ENCODE measurements at regions not wholly inside any gene's neighbourhood (a gene's known extent, or its start where the extent isn't known, plus 50 kb on each side); places are given as distances from the start of the nearest gene placed in this dataset.

- no peak overlapping the region for H3K4me3 ChIP-seq (ENCODE audit: low read length in 2 of 2)
- no peak overlapping the region for H3K9ac ChIP-seq (ENCODE audit: low read length in 2 of 2)
- peaks cover 0 to 3% of the 10 kb centered on the region in 2 donors for H3K9me3 ChIP-seq (ENCODE audit: control insufficient read depth in 2 of 2, low read length in 2 of 2)
- no peaks in the 10 kb centered on the region for H3K36me3 ChIP-seq (ENCODE audit: control insufficient read depth in 2 of 2, insufficient read depth in 2 of 2, low read length in 2 of 2)
- no peaks in the 10 kb centered on the region for H3K4me1 ChIP-seq (ENCODE audit: control insufficient read depth, insufficient read depth, low read length)
- H3K27ac ChIP-seq (ENCODE audit: low read length): no peak overlapping the region
- H3K27me3 ChIP-seq (ENCODE audit: control insufficient read depth in 1 of 2, insufficient read depth in 2 of 2, low read length in 2 of 2): no peaks in the 10 kb centered on the region
Measured at GRCh38 chr16:82414476-82414875, 212.3 kb upstream of the CDH13 start.

GRCh38 chr16:82412770-82413169, 214.0 kb upstream of the CDH13 start:
- H3K27me3 ChIP-seq (ENCODE audit: control insufficient read depth in 1 of 2, insufficient read depth in 2 of 2, low read length in 2 of 2): no peaks in the 10 kb centered on the region
- no peak overlapping the region for H3K9ac ChIP-seq (ENCODE audit: low read length in 2 of 2)
- peaks cover 0 to 3% of the 10 kb centered on the region in 2 donors for H3K9me3 ChIP-seq (ENCODE audit: control insufficient read depth in 2 of 2, low read length in 2 of 2)
- no peak overlapping the region for H3K4me3 ChIP-seq (ENCODE audit: low read length in 2 of 2)
- no peaks in the 10 kb centered on the region for H3K36me3 ChIP-seq (ENCODE audit: control insufficient read depth in 2 of 2, insufficient read depth in 2 of 2, low read length in 2 of 2)
- no peak overlapping the region for H3K27ac ChIP-seq (ENCODE audit: low read length)
- H3K4me1 ChIP-seq (ENCODE audit: control insufficient read depth, insufficient read depth, low read length): no peaks in the 10 kb centered on the region

GRCh38 chr16:82405736-82406135, 221.0 kb upstream of the CDH13 start:
- H3K27me3 ChIP-seq (ENCODE audit: control insufficient read depth in 1 of 2, insufficient read depth in 2 of 2, low read length in 2 of 2): no peaks in the 10 kb centered on the region
- H3K27ac ChIP-seq (ENCODE audit: low read length): no peak overlapping the region
- no peak overlapping the region for H3K4me3 ChIP-seq (ENCODE audit: low read length in 2 of 2)
- H3K9me3 ChIP-seq (ENCODE audit: control insufficient read depth in 2 of 2, low read length in 2 of 2): no peaks in the 10 kb centered on the region
- no peaks in the 10 kb centered on the region for H3K36me3 ChIP-seq (ENCODE audit: control insufficient read depth in 2 of 2, insufficient read depth in 2 of 2, low read length in 2 of 2)
- H3K9ac ChIP-seq (ENCODE audit: low read length in 2 of 2): no peak overlapping the region
- no peaks in the 10 kb centered on the region for H3K4me1 ChIP-seq (ENCODE audit: control insufficient read depth, insufficient read depth, low read length)

- H3K4me1 ChIP-seq (ENCODE audit: control insufficient read depth, insufficient read depth, low read length): no peaks in the 10 kb centered on the region
- H3K9me3 ChIP-seq (ENCODE audit: control insufficient read depth in 2 of 2, low read length in 2 of 2): no peaks in the 10 kb centered on the region
- no peaks in the 10 kb centered on the region for H3K36me3 ChIP-seq (ENCODE audit: control insufficient read depth in 2 of 2, insufficient read depth in 2 of 2, low read length in 2 of 2)
- H3K4me3 ChIP-seq (ENCODE audit: low read length in 2 of 2): no peak overlapping the region
- no peaks in the 10 kb centered on the region for H3K27me3 ChIP-seq (ENCODE audit: control insufficient read depth in 1 of 2, insufficient read depth in 2 of 2, low read length in 2 of 2)
- no peak overlapping the region for H3K9ac ChIP-seq (ENCODE audit: low read length in 2 of 2)
- no peak overlapping the region for H3K27ac ChIP-seq (ENCODE audit: low read length)
Measured at GRCh38 chr16:82404586-82405315, 222.0 kb upstream of the CDH13 start.

GRCh38 chr16:82402665-82403218, 224.0 kb upstream of the CDH13 start:
- Histone ChIP-seq H3K36me3 (ENCODE audit: control insufficient read depth in 2 of 2, insufficient read depth in 2 of 2, low read length in 2 of 2) (no peaks in the 10 kb centered on the region), H3K27me3 (ENCODE audit: control insufficient read depth in 1 of 2, insufficient read depth in 2 of 2, low read length in 2 of 2) (no peaks in the 10 kb centered on the region), H3K27ac (ENCODE audit: low read length) (no peak overlapping the region), H3K9ac (ENCODE audit: low read length in 2 of 2) (no peak overlapping the region), H3K4me3 (ENCODE audit: low read length in 2 of 2) (no peak overlapping the region), H3K9me3 (ENCODE audit: control insufficient read depth in 2 of 2, low read length in 2 of 2) (peaks cover 0 to 3% of the 10 kb centered on the region in 2 donors), H3K4me1 (ENCODE audit: control insufficient read depth, insufficient read depth, low read length) (no peaks in the 10 kb centered on the region)

GRCh38 chr16:82400046-82400445, 226.7 kb upstream of the CDH13 start:
- peaks cover 0 to 3% of the 10 kb centered on the region in 2 donors for H3K9me3 ChIP-seq (ENCODE audit: control insufficient read depth in 2 of 2, low read length in 2 of 2)
- peaks cover 0 to 4% of the 10 kb centered on the region in 2 donors for H3K27me3 ChIP-seq (ENCODE audit: control insufficient read depth in 1 of 2, insufficient read depth in 2 of 2, low read length in 2 of 2)
- H3K4me1 ChIP-seq (ENCODE audit: control insufficient read depth, insufficient read depth, low read length): no peaks in the 10 kb centered on the region
- H3K4me3 ChIP-seq (ENCODE audit: low read length in 2 of 2): no peak overlapping the region
- H3K9ac ChIP-seq (ENCODE audit: low read length in 2 of 2): no peak overlapping the region
- no peak overlapping the region for H3K27ac ChIP-seq (ENCODE audit: low read length)
- H3K36me3 ChIP-seq (ENCODE audit: control insufficient read depth in 2 of 2, insufficient read depth in 2 of 2, low read length in 2 of 2): no peaks in the 10 kb centered on the region

GRCh38 chr16:82396509-82396908, 226.5 kb upstream of the MPHOSPH6 start:
- Histone ChIP-seq H3K4me1 (ENCODE audit: control insufficient read depth, insufficient read depth, low read length) (no peaks in the 10 kb centered on the region), H3K36me3 (ENCODE audit: control insufficient read depth in 2 of 2, insufficient read depth in 2 of 2, low read length in 2 of 2) (no peaks in the 10 kb centered on the region), H3K27me3 (ENCODE audit: control insufficient read depth in 1 of 2, insufficient read depth in 2 of 2, low read length in 2 of 2) (peaks cover 0 to 4% of the 10 kb centered on the region in 2 donors), H3K27ac (ENCODE audit: low read length) (no peak overlapping the region), H3K4me3 (ENCODE audit: low read length in 2 of 2) (no peak overlapping the region), H3K9ac (ENCODE audit: low read length in 2 of 2) (no peak overlapping the region), H3K9me3 (ENCODE audit: control insufficient read depth in 2 of 2, low read length in 2 of 2) (peaks cover 0 to 3% of the 10 kb centered on the region in 2 donors)

- Histone ChIP-seq H3K9me3 (ENCODE audit: control insufficient read depth in 2 of 2, low read length in 2 of 2) (peaks cover 0 to 3% of the 10 kb centered on the region in 2 donors), H3K4me1 (ENCODE audit: control insufficient read depth, insufficient read depth, low read length) (no peaks in the 10 kb centered on the region), H3K9ac (ENCODE audit: low read length in 2 of 2) (no peak overlapping the region), H3K4me3 (ENCODE audit: low read length in 2 of 2) (no peak overlapping the region), H3K36me3 (ENCODE audit: control insufficient read depth in 2 of 2, insufficient read depth in 2 of 2, low read length in 2 of 2) (no peaks in the 10 kb centered on the region), H3K27ac (ENCODE audit: low read length) (no peak overlapping the region), H3K27me3 (ENCODE audit: control insufficient read depth in 1 of 2, insufficient read depth in 2 of 2, low read length in 2 of 2) (peaks cover 0 to 4% of the 10 kb centered on the region in 2 donors)
Measured at GRCh38 chr16:82395212-82395611, 225.2 kb upstream of the MPHOSPH6 start.

- Histone ChIP-seq H3K4me3 (ENCODE audit: low read length in 2 of 2) (no peak overlapping the region), H3K36me3 (ENCODE audit: control insufficient read depth in 2 of 2, insufficient read depth in 2 of 2, low read length in 2 of 2) (no peaks in the 10 kb centered on the region), H3K4me1 (ENCODE audit: control insufficient read depth, insufficient read depth, low read length) (no peaks in the 10 kb centered on the region), H3K9ac (ENCODE audit: low read length in 2 of 2) (no peak overlapping the region), H3K27ac (ENCODE audit: low read length) (no peak overlapping the region), H3K27me3 (ENCODE audit: control insufficient read depth in 1 of 2, insufficient read depth in 2 of 2, low read length in 2 of 2) (peaks cover 0 to 2% of the 10 kb centered on the region in 2 donors), H3K9me3 (ENCODE audit: control insufficient read depth in 2 of 2, low read length in 2 of 2) (no peaks in the 10 kb centered on the region)
Measured at GRCh38 chr16:82391690-82392089, 221.7 kb upstream of the MPHOSPH6 start.

GRCh38 chr16:82389956-82390650, 220.1 kb upstream of the MPHOSPH6 start:
- H3K27me3 ChIP-seq (ENCODE audit: control insufficient read depth in 1 of 2, insufficient read depth in 2 of 2, low read length in 2 of 2): no peaks in the 10 kb centered on the region
- H3K4me1 ChIP-seq (ENCODE audit: control insufficient read depth, insufficient read depth, low read length): no peaks in the 10 kb centered on the region
- H3K36me3 ChIP-seq (ENCODE audit: control insufficient read depth in 2 of 2, insufficient read depth in 2 of 2, low read length in 2 of 2): no peaks in the 10 kb centered on the region
- H3K4me3 ChIP-seq (ENCODE audit: low read length in 2 of 2): no peak overlapping the region
- no peak overlapping the region for H3K27ac ChIP-seq (ENCODE audit: low read length)
- H3K9ac ChIP-seq (ENCODE audit: low read length in 2 of 2): no peak overlapping the region
- H3K9me3 ChIP-seq (ENCODE audit: control insufficient read depth in 2 of 2, low read length in 2 of 2): no peaks in the 10 kb centered on the region

GRCh38 chr16:82386761-82387160, 216.7 kb upstream of the MPHOSPH6 start:
- Histone ChIP-seq H3K9ac (ENCODE audit: low read length in 2 of 2) (no peak overlapping the region), H3K4me3 (ENCODE audit: low read length in 2 of 2) (no peak overlapping the region), H3K36me3 (ENCODE audit: control insufficient read depth in 2 of 2, insufficient read depth in 2 of 2, low read length in 2 of 2) (no peaks in the 10 kb centered on the region), H3K9me3 (ENCODE audit: control insufficient read depth in 2 of 2, low read length in 2 of 2) (no peaks in the 10 kb centered on the region), H3K4me1 (ENCODE audit: control insufficient read depth, insufficient read depth, low read length) (no peaks in the 10 kb centered on the region), H3K27me3 (ENCODE audit: control insufficient read depth in 1 of 2, insufficient read depth in 2 of 2, low read length in 2 of 2) (no peaks in the 10 kb centered on the region), H3K27ac (ENCODE audit: low read length) (no peak overlapping the region)
